Pancreas (tissue), 10 donors: ENCODE measurements at regions not wholly inside any gene's neighbourhood (a gene's known extent, or its start where the extent isn't known, plus 50 kb on each side); places are given as distances from the start of the nearest gene placed in this dataset.

ENCODE experiments used
- ATAC-seq, 4 donors: fragments of 200-7000 bp; cut with Tn5 transposase; one replicate each; pipeline versions ENCODE4 v1.8.0 to v1.9.1; 2020; ENCODE audit warnings: mild to moderate bottlenecking in 4 of 4, moderate library complexity in 4 of 4
- DNase-seq, 6 donors: peaks; one replicate each; pipeline ENCODE4 v3.0.0-alpha.2; 2020
- FAIRE-seq: peaks from 2 replicates; lab custom pipeline; 2012; peaks lifted over from hg19 to GRCh38; lab: Jason Lieb, UNC
- H3K27ac ChIP-seq, 4 donors: fragments of 200-600 bp; sonication (generic); 1 replicate in 3 of 4; 2 replicates in 1 of 4; pipeline versions ENCODE4 v1.5.0 to v1.8.0; 2020
- H3K27me3 ChIP-seq, 4 donors: fragments of 200-600 bp; one replicate each; pipeline ENCODE4 v1.8.0; 2021
- H3K36me3 ChIP-seq, 3 donors: fragments of 200-600 bp; sonication (generic) in 1 of 3; one replicate each; pipeline versions ENCODE4 v1.5.0 to v1.8.0; 2020 to 2021
- H3K4me1 ChIP-seq, 3 donors: fragments of 200-600 bp; one replicate each; pipeline ENCODE4 v1.8.0; 2021
- H3K4me3 ChIP-seq, 4 donors: fragments of 200-600 bp; sonication (generic) in 2 of 4; one replicate each; pipeline versions ENCODE4 v1.5.0 to v1.8.0; 2020 to 2021
- H3K9me3 ChIP-seq, 4 donors: fragments of 200-600 bp; one replicate each; pipeline ENCODE4 v1.8.0; 2021
- CTCF ChIP-seq, 4 donors: fragments of 200-600 bp; sonication (generic) in 3 of 4; IDR thresholded peaks; one replicate each; pipeline versions ENCODE4 v1.5.0 to v1.8.0; 2021; ENCODE audit warnings: antibody characterized with exemption in 4 of 4
- WGBS, 2 donors: extraction: QIAGEN DNeasy Blood & Tissue Kit; methylation state at CpG; one replicate each; pipeline ENCODE4 v1.1.7; 2013; 5-methylcytosine and 5-hydroxymethylcytosine counted together
- intact Hi-C, 3 donors: fragments of 100-400 bp; cut with DNase I; formaldehyde crosslinking; loops; one replicate each; pipeline versions ENCODE4 v1.11.1 to v1.14.2; 2022
- donor health status: healthy with polysubstance abuse.
- donor health status: DM: no; HTN: no; CAD: no; lungs with moderate emphysema.
- donor health status: DM: no; HTN: no; CAD: no.
- donor health status: control.
- donor health status: control.
- donor health status: Bipolar disorder and iron deficiency.
- donor health status: DM: yes; HTN: yes; CAD: no.
- donor health status: DM: no; HTN: no; CAD: no.
- donor health status: DM: no; HTN: no; CAD: no.
- donor health status: DM: yes; HTN: yes; CAD: no.

GRCh38 chr10:52874581-52874980, 102.0 kb upstream of the MBL2 start:
- H3K27ac ChIP-seq, result no peak overlapping the region
- ATAC-seq (no peak), DNase-seq (no peak), FAIRE-seq (no peak)
- intact Hi-C loops, result no loop called here
- H3K4me1 ChIP-seq, result no peaks in the 10 kb centered on the region
- no peak overlapping the region for H3K4me3 ChIP-seq
- no peaks in the 10 kb centered on the region for H3K27me3 ChIP-seq
- no peak for TF ChIP-seq CTCF (IDR thresholded peaks at IDR 0.05)
- no peaks in the 10 kb centered on the region for H3K36me3 ChIP-seq
- 63 to 94% methylated on average over 4 of the region's 4 CpGs for WGBS, 2 donors
- H3K9me3 ChIP-seq, result no peaks in the 10 kb centered on the region

GRCh38 chr10:52871191-52871843, 98.7 kb upstream of the MBL2 start:
- Histone ChIP-seq H3K4me3 (no peak overlapping the region), H3K27ac (no peak overlapping the region), H3K27me3 (no peaks in the 10 kb centered on the region), H3K36me3 (no peaks in the 10 kb centered on the region), H3K4me1 (no peaks in the 10 kb centered on the region), H3K9me3 (no peaks in the 10 kb centered on the region)
- ATAC-seq (no peak), DNase-seq (no peak), FAIRE-seq (no peak)
- WGBS, 2 donors, result 64 to 70% methylated on average over 24 of the region's 24 CpGs
- intact Hi-C loops, result no loop called here
- TF ChIP-seq CTCF (IDR thresholded peaks at IDR 0.05), result no peak

GRCh38 chr10:52870562-52870961, 98.0 kb upstream of the MBL2 start:
- 10 to 38% methylated on average over 3 of the region's 3 CpGs for WGBS, 2 donors
- FAIRE-seq (no peak), DNase-seq (no peak), ATAC-seq (no peak)
- H3K9me3 ChIP-seq, result no peaks in the 10 kb centered on the region
- H3K27ac ChIP-seq, result no peak overlapping the region
- H3K4me3 ChIP-seq, result no peak overlapping the region
- no peaks in the 10 kb centered on the region for H3K4me1 ChIP-seq
- H3K27me3 ChIP-seq, result no peaks in the 10 kb centered on the region
- TF ChIP-seq CTCF (IDR thresholded peaks at IDR 0.05), result no peak
- intact Hi-C loops, result no loop called here
- H3K36me3 ChIP-seq, result no peaks in the 10 kb centered on the region

GRCh38 chr10:52869864-52870263, 97.3 kb upstream of the MBL2 start:
- no peak for FAIRE-seq
- no peak for DNase-seq
- Histone ChIP-seq H3K4me3 (no peak overlapping the region), H3K36me3 (no peaks in the 10 kb centered on the region), H3K27me3 (no peaks in the 10 kb centered on the region), H3K4me1 (no peaks in the 10 kb centered on the region), H3K9me3 (no peaks in the 10 kb centered on the region), H3K27ac (no peak overlapping the region)
- intact Hi-C loops, result no loop called here
- ATAC-seq, result no peak
- TF ChIP-seq CTCF (IDR thresholded peaks at IDR 0.05), result no peak
- WGBS, 2 donors, result 80 to 90% methylated on average over 2 of the region's 2 CpGs

- 96 to 98% methylated on average over 9 of the region's 9 CpGs for WGBS, 2 donors
- TF ChIP-seq CTCF (IDR thresholded peaks at IDR 0.05), result no peak
- intact Hi-C loops, result no loop called here
- FAIRE-seq (no peak), DNase-seq (no peak), ATAC-seq (no peak)
- Histone ChIP-seq H3K4me3 (no peak overlapping the region), H3K9me3 (no peaks in the 10 kb centered on the region), H3K36me3 (no peaks in the 10 kb centered on the region), H3K27ac (no peak overlapping the region), H3K27me3 (no peaks in the 10 kb centered on the region), H3K4me1 (no peaks in the 10 kb centered on the region)
Observed at GRCh38 chr10:52865213-52865612, 92.6 kb upstream of the MBL2 start.
